HepG2 (cell line): ENCODE measurements at regions not wholly inside any gene's neighbourhood (a gene's known extent, or its start where the extent isn't known, plus 50 kb on each side); places are given as distances from the start of the nearest gene placed in this dataset.

Experiments used
- ATAC-seq: fragments of 200-7000 bp; cut with Tn5 transposase; 3 replicates; pipeline ENCODE4 v1.9.1; 2020; ENCODE audit warnings: mild to moderate bottlenecking, moderate library complexity
- BruUV-seq: library from RNA; stranded (reverse); fragments of 400-500 nt; replicated peaks from 2 replicates; lab custom pipeline; 2021; lab: Mats Ljungman, UMichigan
- CTCF ChIA-PET: fragments of 300-600 bp; formaldehyde crosslinking; extraction: SDS; loops from one replicate; lab custom pipeline; 2021; ENCODE audit warnings: low total read pairs, inconsistent platforms, low intra/inter-chr PET ratio; lab: Yijun Ruan, JAX
- POLR2A ChIA-PET: fragments of 350-600 bp; sonication (Branson Sonifier 250); formaldehyde crosslinking; loops from one replicate; lab custom pipeline; 2020; ENCODE audit warnings: antibody characterized with exemption, inconsistent platforms; lab: Yijun Ruan, JAX
- DNase-seq: peaks from one replicate; pipeline ENCODE4 v3.0.0-alpha.2; 2015; ENCODE audit warnings: low spot score
- FAIRE-seq: peaks from 3 replicates; lab custom pipeline; 2011; peaks lifted over from hg19 to GRCh38; lab: Jason Lieb, UNC
- H2AFZ ChIP-seq: one replicate; pipeline ENCODE4 v1.6.1; 2011; ENCODE audit warnings: low read length, inconsistent platforms
- H3K27ac ChIP-seq: fragments of 300-600 bp; 3 replicates; pipeline ENCODE4 v1.8.0; 2011; ENCODE audit warnings: mixed run types, mild to moderate bottlenecking, mixed read lengths, low read length, inconsistent platforms; ENCODE audit not compliant: insufficient read depth; ENCODE audit errors: extremely low read length
- H3K27me3 ChIP-seq, 2 experiments: fragments of 200-600 bp in 1 of 2; 2 replicates in 1 of 2; 3 replicates in 1 of 2; pipeline versions ENCODE4 v1.6.0 to v1.8.0; 2011; ENCODE audit warnings: low read length in 2 of 2, mild to moderate bottlenecking in 2 of 2, moderate library complexity in 2 of 2, inconsistent platforms in 1 of 2; ENCODE audit not compliant: insufficient read depth in 2 of 2, control insufficient read depth in 1 of 2
- H3K36me3 ChIP-seq, 2 experiments: fragments of 200-600 bp in 1 of 2; replicated peaks in 1 of 2; 2 replicates in 1 of 2; 3 replicates in 1 of 2; pipeline versions ENCODE4 v1.5.1 to v1.8.0; 2011; ENCODE audit warnings: low read length in 2 of 2, inconsistent platforms in 1 of 2; ENCODE audit not compliant: insufficient read depth in 2 of 2, control insufficient read depth in 1 of 2
- H3K4me1 ChIP-seq: 2 replicates; pipeline ENCODE4 v1.5.1; 2012; ENCODE audit warnings: low read length, inconsistent platforms; ENCODE audit not compliant: insufficient read depth
- H3K4me2 ChIP-seq: 2 replicates; pipeline ENCODE4 v1.6.0; 2011; ENCODE audit warnings: low read depth, low read length, inconsistent platforms
- H3K4me3 ChIP-seq, 3 experiments: fragments of 200-600 bp in 1 of 3; sonication (generic), shearing (Covaris generic) in 1 of 3; replicated peaks in 1 of 3; 2 replicates each; pipeline ENCODE4 v1.5.1; 2011 to 2016; ENCODE audit warnings: low read length in 3 of 3, inconsistent platforms in 2 of 3, low read depth in 2 of 3, mild to moderate bottlenecking in 2 of 3, control low read depth in 1 of 3, mixed read lengths in 1 of 3; ENCODE audit not compliant: insufficient read depth in 1 of 3
- H3K79me2 ChIP-seq: one replicate; pipeline ENCODE4 v1.6.1; 2011; ENCODE audit warnings: low read length, inconsistent platforms; ENCODE audit not compliant: insufficient read depth
- H3K9ac ChIP-seq: 2 replicates; pipeline ENCODE4 v1.6.0; 2011; ENCODE audit warnings: mild to moderate bottlenecking, low read depth, low read length, inconsistent platforms; ENCODE audit not compliant: insufficient read depth
- H3K9me3 ChIP-seq: 2 replicates; pipeline ENCODE4 v1.5.1; 2012; ENCODE audit warnings: mild to moderate bottlenecking, low read length
- H4K20me1 ChIP-seq: 2 replicates; pipeline ENCODE4 v1.6.0; 2011; ENCODE audit warnings: inconsistent platforms, mild to moderate bottlenecking, low read length, moderate library complexity; ENCODE audit not compliant: insufficient read depth
- CC2D1A ChIP-seq: sonication (generic); formaldehyde crosslinking; IDR thresholded peaks from 2 replicates; pipeline ENCODE4 v1.8.1; 2023; ENCODE audit warnings: mild to moderate bottlenecking, missing genetic modification reagents
- CCAR2 ChIP-seq: fragments of 200-400 bp; formaldehyde crosslinking; optimal IDR thresholded peaks from 2 replicates; pipeline ENCODE3; 2018; ENCODE audit warnings: low read depth, mild to moderate bottlenecking, low read length, moderate library complexity
- DR1 ChIP-seq: sonication (generic); formaldehyde crosslinking; IDR thresholded peaks from 2 replicates; pipeline ENCODE4 v1.8.0; 2021; ENCODE audit warnings: mild to moderate bottlenecking, missing genetic modification reagents, inconsistent platforms
- NFIC ChIP-seq: IDR thresholded peaks from 2 replicates; pipeline ENCODE4 v1.6.1; 2012; ENCODE audit warnings: mild to moderate bottlenecking, low read length, inconsistent platforms
- NR2C2 ChIP-seq: sonication (generic); formaldehyde crosslinking; IDR thresholded peaks from 2 replicates; pipeline ENCODE4 v1.4.0; 2020; ENCODE audit warnings: missing genetic modification reagents, mild to moderate bottlenecking, moderate library complexity, borderline replicate concordance
- TEAD3 ChIP-seq: optimal IDR thresholded peaks from 2 replicates; pipeline ENCODE3; 2016; ENCODE audit warnings: borderline replicate concordance
- ZNF160 ChIP-seq: sonication (generic); formaldehyde crosslinking; IDR thresholded peaks from 2 replicates; pipeline ENCODE4 v1.8.0; 2022; ENCODE audit warnings: mild to moderate bottlenecking, inconsistent platforms, missing genetic modification reagents
- ZNF263 ChIP-seq: sonication (generic); formaldehyde crosslinking; IDR thresholded peaks from 2 replicates; pipeline ENCODE4 v1.4.0; 2020; ENCODE audit warnings: missing genetic modification reagents
- ZNF841 ChIP-seq: sonication (generic); formaldehyde crosslinking; IDR thresholded peaks from 2 replicates; pipeline ENCODE4 v1.8.1; 2023; ENCODE audit warnings: missing genetic modification reagents, borderline replicate concordance
- WGBS: methylation state at CpG from one replicate; pipeline ENCODE4 v1.1.6; 2017; ENCODE audit warnings: low lambda C conversion rate; 5-methylcytosine and 5-hydroxymethylcytosine counted together
- in situ Hi-C: cut with HindIII; loops from 2 replicates; pipeline ENCODE4 v1.10.0; 2017; ENCODE audit warnings: low pct_unique_long_range_greater_than_20kb; ENCODE audit not compliant: extremely low pct_ligation_motif_present
- intact Hi-C: fragments of 100-400 bp; cut with micrococcal nuclease; formaldehyde crosslinking; loops from one replicate; pipeline ENCODE4 v1.10.0; 2022; ENCODE audit not compliant: unreplicated experiment
- TF ChIP-seq, protein P1 (sequence below): sonication (generic); formaldehyde crosslinking; IDR thresholded peaks from 2 replicates; pipeline ENCODE4 v1.5.1; 2020; ENCODE audit warnings: mild to moderate bottlenecking, missing genetic modification reagents, moderate library complexity

DNA sequence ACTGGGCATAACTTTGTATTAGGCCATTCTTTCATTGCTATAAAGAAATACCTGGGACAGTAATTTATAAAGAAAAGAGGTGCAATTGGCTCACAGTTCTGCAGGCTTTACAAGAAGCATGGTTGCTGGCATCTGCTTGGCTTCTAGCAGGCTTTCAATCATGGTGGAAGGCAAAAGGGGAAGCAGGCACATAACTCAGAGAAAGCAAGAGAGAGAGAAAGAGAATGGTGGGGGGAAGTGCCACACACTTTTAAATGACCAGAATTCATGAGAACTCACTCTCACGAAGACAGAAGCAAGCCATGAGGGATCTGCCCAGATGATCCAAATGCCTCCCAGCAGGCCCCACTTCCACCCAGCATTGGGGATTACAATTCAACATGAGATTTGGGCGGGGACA, 179.7 kb downstream of the SPRY2 start:
- FAIRE-seq: no peak

More for the DNA sequence above, 179.7 kb downstream of the SPRY2 start:
- no peaks in the 10 kb centered on the region for H3K4me1 ChIP-seq
- H3K4me3 ChIP-seq: no peak overlapping the region
- ATAC-seq (no peak), DNase-seq (no peak)
- intact Hi-C loops: no loop called here
- BruUV-seq: no TSS peak
- 0% methylated on average over 2 of the region's 2 CpGs for WGBS
- TF ChIP-seq, protein P1, sequence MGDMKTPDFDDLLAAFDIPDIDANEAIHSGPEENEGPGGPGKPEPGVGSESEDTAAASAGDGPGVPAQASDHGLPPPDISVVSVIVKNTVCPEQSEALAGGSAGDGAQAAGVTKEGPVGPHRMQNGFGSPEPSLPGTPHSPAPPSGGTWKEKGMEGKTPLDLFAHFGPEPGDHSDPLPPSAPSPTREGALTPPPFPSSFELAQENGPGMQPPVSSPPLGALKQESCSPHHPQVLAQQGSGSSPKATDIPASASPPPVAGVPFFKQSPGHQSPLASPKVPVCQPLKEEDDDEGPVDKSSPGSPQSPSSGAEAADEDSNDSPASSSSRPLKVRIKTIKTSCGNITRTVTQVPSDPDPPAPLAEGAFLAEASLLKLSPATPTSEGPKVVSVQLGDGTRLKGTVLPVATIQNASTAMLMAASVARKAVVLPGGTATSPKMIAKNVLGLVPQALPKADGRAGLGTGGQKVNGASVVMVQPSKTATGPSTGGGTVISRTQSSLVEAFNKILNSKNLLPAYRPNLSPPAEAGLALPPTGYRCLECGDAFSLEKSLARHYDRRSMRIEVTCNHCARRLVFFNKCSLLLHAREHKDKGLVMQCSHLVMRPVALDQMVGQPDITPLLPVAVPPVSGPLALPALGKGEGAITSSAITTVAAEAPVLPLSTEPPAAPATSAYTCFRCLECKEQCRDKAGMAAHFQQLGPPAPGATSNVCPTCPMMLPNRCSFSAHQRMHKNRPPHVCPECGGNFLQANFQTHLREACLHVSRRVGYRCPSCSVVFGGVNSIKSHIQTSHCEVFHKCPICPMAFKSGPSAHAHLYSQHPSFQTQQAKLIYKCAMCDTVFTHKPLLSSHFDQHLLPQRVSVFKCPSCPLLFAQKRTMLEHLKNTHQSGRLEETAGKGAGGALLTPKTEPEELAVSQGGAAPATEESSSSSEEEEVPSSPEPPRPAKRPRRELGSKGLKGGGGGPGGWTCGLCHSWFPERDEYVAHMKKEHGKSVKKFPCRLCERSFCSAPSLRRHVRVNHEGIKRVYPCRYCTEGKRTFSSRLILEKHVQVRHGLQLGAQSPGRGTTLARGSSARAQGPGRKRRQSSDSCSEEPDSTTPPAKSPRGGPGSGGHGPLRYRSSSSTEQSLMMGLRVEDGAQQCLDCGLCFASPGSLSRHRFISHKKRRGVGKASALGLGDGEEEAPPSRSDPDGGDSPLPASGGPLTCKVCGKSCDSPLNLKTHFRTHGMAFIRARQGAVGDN (CRISPR knock-in tag): no peak
- TF ChIP-seq ZNF263 (CRISPR knock-in tag): no peak
- TF ChIP-seq TEAD3: no peak
- TF ChIP-seq ZNF160 (CRISPR knock-in tag): no peak
- TF ChIP-seq NR2C2 (CRISPR knock-in tag): no peak
- TF ChIP-seq CC2D1A (CRISPR knock-in tag): no peak
- TF ChIP-seq ZNF841: no peak
- TF ChIP-seq NFIC: no peak
- TF ChIP-seq CCAR2: no peak
- no peak for TF ChIP-seq DR1 (CRISPR knock-in tag)
- no peak overlapping the region for H3K27ac ChIP-seq
- no peak overlapping the region for H3K9ac ChIP-seq
- no peak overlapping the region for H3K4me2 ChIP-seq
- H2AFZ ChIP-seq: no peak overlapping the region
- H3K27me3 ChIP-seq: no peaks in the 10 kb centered on the region
- ChIA-PET POLR2A (no interaction called here), CTCF (no interaction called here)
- no peaks in the 10 kb centered on the region for H3K79me2 ChIP-seq
- H3K36me3 ChIP-seq: no peaks in the 10 kb centered on the region
- in situ Hi-C loops: no loop called here
- H3K9me3 ChIP-seq: no peaks in the 10 kb centered on the region
- no peaks in the 10 kb centered on the region for H4K20me1 ChIP-seq
